ENCODE measurements at regions not wholly inside any gene's neighbourhood (a gene's known extent, or its start where the extent isn't known, plus 50 kb on each side); places are given as distances from the start of the nearest gene placed in this dataset.
A peak's percentile ranks its signal among the peaks of the same experiment; 100 is the strongest.

DNA sequence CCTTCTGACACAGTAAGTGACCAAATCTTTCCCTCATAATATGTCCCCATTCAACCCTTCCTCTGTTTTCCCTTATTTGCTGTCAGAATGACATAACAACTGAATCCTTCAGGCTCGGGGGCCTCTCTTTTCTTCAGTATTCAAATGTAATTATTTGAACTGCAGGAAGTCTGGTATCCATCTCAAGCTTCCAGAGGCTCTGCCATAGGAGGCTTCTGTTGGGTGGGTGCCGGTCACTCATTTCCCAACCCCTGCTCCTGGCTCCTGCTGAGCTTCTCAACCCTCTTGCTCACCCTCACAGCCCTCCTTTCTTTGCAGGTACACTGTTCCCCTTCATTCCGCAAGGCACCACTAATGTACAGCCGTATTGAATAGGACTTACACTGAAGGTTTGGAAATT lies 151.8 kb upstream of the MAP3K1 start:
- DNase-seq (ENCODE audit: low read depth) = no peak
- TF ChIP-seq, protein P1, sequence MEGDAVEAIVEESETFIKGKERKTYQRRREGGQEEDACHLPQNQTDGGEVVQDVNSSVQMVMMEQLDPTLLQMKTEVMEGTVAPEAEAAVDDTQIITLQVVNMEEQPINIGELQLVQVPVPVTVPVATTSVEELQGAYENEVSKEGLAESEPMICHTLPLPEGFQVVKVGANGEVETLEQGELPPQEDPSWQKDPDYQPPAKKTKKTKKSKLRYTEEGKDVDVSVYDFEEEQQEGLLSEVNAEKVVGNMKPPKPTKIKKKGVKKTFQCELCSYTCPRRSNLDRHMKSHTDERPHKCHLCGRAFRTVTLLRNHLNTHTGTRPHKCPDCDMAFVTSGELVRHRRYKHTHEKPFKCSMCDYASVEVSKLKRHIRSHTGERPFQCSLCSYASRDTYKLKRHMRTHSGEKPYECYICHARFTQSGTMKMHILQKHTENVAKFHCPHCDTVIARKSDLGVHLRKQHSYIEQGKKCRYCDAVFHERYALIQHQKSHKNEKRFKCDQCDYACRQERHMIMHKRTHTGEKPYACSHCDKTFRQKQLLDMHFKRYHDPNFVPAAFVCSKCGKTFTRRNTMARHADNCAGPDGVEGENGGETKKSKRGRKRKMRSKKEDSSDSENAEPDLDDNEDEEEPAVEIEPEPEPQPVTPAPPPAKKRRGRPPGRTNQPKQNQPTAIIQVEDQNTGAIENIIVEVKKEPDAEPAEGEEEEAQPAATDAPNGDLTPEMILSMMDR (IDR thresholded peaks at IDR 0.05; ENCODE audit: insufficient read depth, low read depth, low read length, missing control alignments) = no peak
- H3K4me3 ChIP-seq (ENCODE audit: low read length) = no peak overlapping the region

DNA sequence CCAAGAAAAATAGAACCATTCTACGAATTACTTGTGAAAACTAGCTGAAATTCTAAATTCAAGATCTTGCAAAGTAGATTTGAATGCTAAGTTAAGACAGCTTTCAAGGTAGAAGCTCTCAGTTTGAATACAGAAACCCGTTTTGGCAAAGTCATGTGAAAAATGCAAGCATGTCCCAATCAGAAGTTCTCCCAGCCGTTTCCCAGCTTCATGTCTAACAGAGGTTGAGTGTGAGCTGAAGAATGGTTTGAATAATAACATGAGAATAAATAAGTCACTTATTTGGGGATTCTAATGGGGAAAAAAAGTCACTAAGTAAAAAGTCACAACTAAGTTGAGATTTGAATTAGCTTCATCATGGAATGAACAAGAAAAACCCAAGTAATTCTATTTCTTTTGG lies 152.5 kb upstream of the MAP3K1 start:
- DNase-seq (ENCODE audit: low read depth) = no peak
- TF ChIP-seq, protein P1 (IDR thresholded peaks at IDR 0.05; ENCODE audit: insufficient read depth, low read depth, low read length, missing control alignments) = no peak
- H3K4me3 ChIP-seq (ENCODE audit: low read length) = no peak overlapping the region

DNA sequence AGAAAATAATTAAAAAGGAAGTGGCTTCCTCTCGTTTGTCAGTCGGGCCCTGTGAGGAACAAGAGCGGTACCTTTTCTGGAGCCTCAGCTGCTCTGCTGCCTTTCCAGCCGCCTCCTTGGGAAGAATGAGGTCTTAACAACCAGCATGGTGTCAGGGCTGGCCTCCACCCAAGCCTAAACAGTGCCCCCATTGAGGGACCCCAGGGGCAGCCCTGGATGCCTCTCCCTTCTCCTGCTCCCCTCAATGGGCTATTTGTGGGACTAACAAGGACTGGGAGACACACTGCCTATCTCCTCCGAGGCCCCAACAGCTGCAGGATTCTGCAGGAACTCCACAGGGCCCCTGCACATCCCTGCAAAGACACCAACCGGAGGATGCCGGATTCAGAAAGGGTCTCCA lies 155.4 kb upstream of the MAP3K1 start:
- TF ChIP-seq, protein P1 (IDR thresholded peaks at IDR 0.05; ENCODE audit: insufficient read depth, low read depth, low read length, missing control alignments) = no peak
- no peak for DNase-seq (ENCODE audit: low read depth)
- H3K4me3 ChIP-seq (ENCODE audit: low read length) = no peak overlapping the region

DNA sequence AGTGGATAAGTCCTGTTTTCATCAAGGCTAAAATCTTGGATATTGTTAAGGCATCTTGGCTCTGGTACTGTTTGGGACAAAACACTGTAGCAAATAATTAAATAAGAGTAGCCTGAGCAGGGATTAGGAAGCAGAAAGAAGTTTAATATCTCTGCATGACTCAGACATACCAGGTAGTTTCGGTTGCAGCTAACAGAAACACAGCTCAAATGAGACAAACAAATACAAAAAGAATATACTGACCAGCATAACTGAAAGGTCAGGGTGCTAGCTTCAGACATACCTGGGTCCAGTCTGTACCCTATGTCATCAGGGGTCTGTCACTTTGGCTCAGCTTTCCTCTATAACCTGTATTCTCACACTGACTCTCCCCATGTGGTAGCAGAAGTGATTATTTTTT lies 156.4 kb upstream of the MAP3K1 start:
- TF ChIP-seq, protein P1 (IDR thresholded peaks at IDR 0.05; ENCODE audit: insufficient read depth, low read depth, low read length, missing control alignments) = no peak
- no peak overlapping the region for H3K4me3 ChIP-seq (ENCODE audit: low read length)
- DNase-seq (ENCODE audit: low read depth) = peak; percentile 52

DNA sequence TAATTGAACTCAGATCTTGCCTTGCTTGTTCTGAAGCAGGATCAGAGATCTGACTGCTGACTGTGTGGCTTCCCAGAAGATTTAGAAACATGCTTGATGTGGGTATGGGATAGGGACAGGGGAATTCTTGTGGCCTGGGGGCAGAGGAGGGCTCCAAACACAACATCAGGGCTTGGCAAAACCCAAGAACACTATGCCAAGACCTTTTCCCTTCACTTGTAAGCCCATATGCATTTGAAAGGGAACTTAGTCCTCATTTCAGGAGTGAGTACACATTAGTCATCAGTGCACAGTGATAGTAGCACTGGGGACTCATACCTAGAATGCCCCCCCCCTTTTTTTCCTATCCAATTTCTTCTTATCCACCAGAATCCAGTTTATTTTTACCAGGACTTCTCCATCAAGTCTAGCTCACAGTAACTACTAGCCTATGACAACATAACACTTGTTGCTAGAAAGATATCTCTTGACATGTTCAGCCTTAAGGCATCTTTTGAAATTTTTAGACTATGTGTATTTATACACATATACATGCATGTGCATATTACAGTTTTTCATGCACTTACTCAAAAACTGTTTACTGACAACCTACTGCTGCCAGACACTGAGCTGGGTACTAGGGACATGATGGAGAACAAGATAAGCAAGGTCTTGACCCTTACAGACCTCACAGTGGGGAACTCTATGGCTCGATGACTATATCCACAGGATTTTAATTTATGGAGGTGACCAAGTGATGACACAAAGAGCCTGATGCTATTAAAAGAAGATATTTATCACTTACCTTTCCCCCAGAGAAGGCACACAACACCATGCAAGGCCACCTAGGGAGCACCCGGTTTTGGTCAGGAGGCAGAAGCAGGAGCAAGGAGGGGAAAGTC lies 158.3 kb upstream of the MAP3K1 start:
- peak; percentile 41 for DNase-seq (ENCODE audit: low read depth)
- TF ChIP-seq, protein P1 (IDR thresholded peaks at IDR 0.05; ENCODE audit: insufficient read depth, low read depth, low read length, missing control alignments) = no peak
- H3K4me3 ChIP-seq (ENCODE audit: low read length) = no peak overlapping the region

DNA sequence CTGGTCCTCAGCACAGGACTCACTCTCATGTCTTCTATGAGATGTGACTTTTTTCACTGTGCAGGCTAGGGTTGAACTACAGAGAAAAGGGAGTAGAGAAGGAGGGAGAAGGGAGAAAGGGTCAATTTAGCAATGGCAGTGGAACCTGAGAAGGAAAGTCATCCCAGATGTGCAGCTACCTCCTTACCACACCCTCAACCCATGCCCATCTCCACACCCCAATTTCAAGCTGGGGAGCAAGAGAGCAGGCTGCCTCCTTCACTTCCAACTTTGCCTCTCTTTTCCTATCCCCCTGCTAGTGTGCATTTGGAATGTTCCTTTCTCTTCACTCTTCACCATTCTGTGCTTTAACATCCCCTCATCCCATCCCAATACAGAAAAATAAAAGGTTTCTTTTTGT lies 163.5 kb upstream of the MAP3K1 start:
- H3K4me3 ChIP-seq (ENCODE audit: low read length) = no peak overlapping the region
- no peak for DNase-seq (ENCODE audit: low read depth)
- TF ChIP-seq, protein P1 (IDR thresholded peaks at IDR 0.05; ENCODE audit: insufficient read depth, low read depth, low read length, missing control alignments) = no peak

DNA sequence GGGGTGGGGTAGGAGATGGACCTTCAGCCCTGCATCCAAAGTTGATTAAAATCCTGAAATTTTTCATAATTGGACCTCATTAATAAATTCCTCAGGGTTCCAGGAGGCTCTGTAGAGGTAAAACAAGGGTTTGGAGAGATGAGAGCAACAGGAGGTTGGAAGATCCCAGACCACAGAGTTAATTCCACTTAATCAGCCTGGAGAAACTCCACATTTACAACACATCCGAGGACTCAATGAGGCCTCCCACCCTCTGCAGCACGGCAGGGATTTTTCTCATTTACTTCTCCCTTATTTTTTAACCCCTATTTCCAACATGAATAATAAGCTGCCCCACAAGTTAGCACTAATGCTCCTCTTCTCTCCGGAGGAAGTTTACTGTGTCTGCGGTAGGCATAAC lies 165.0 kb upstream of the MAP3K1 start:
- DNase-seq (ENCODE audit: low read depth) = no peak
- no peak overlapping the region for H3K4me3 ChIP-seq (ENCODE audit: low read length)
- TF ChIP-seq, protein P1 (IDR thresholded peaks at IDR 0.05; ENCODE audit: insufficient read depth, low read depth, low read length, missing control alignments) = no peak

Measured in epithelial cell of esophagus (primary cell).